H9 (cell line): ENCODE measurements at regions not wholly inside any gene's neighbourhood (a gene's known extent, or its start where the extent isn't known, plus 50 kb on each side); places are given as distances from the start of the nearest gene placed in this dataset.

ENCODE experiments used
- DNase-seq: peaks from one replicate; pipeline ENCODE4 v3.0.0-alpha.2; 2017
- H2AFZ ChIP-seq: one replicate; pipeline ENCODE4 v1.6.1; 2013; ENCODE audit warnings: mild to moderate bottlenecking, low read length, control low read depth, moderate library complexity
- H2AK5ac ChIP-seq: 2 replicates; pipeline ENCODE4 v1.6.1; 2013; ENCODE audit warnings: low read length, control low read depth, mixed read lengths; ENCODE audit not compliant: insufficient read length
- H2BK120ac ChIP-seq: one replicate; pipeline ENCODE4 v1.6.1; 2013; ENCODE audit warnings: low read depth, mild to moderate bottlenecking, low read length, control low read depth, inconsistent platforms; ENCODE audit not compliant: poor library complexity, severe bottlenecking
- H2BK12ac ChIP-seq: 2 replicates; pipeline ENCODE4 v1.6.1; 2013; ENCODE audit warnings: low read length, control low read depth, mixed read lengths, low read depth; ENCODE audit not compliant: insufficient read length
- H2BK15ac ChIP-seq: 2 replicates; pipeline ENCODE4 v1.6.1; 2013; ENCODE audit warnings: low read depth, low read length, control low read depth
- H2BK20ac ChIP-seq: one replicate; pipeline ENCODE4 v1.6.1; 2013; ENCODE audit warnings: low read depth, mild to moderate bottlenecking, low read length, control low read depth, inconsistent platforms; ENCODE audit not compliant: poor library complexity, severe bottlenecking
- H2BK5ac ChIP-seq: 2 replicates; pipeline ENCODE4 v1.6.1; 2013; ENCODE audit warnings: low read length, control low read depth, mixed read lengths; ENCODE audit not compliant: insufficient read length
- H3K14ac ChIP-seq: 2 replicates; pipeline ENCODE4 v1.6.1; 2013; ENCODE audit warnings: low read length, control low read depth; ENCODE audit not compliant: insufficient read depth
- H3K18ac ChIP-seq: 2 replicates; pipeline ENCODE4 v1.6.1; 2013; ENCODE audit warnings: low read depth, mild to moderate bottlenecking, mixed read lengths, low read length, control low read depth; ENCODE audit not compliant: insufficient read length
- H3K23ac ChIP-seq: 2 replicates; pipeline ENCODE4 v1.6.1; 2013; ENCODE audit warnings: low read length, control low read depth, mixed read lengths, low read depth; ENCODE audit not compliant: insufficient read length
- H3K23me2 ChIP-seq: 2 replicates; pipeline ENCODE4 v1.6.1; 2013; ENCODE audit warnings: low read depth, mild to moderate bottlenecking, mixed read lengths, low read length, control low read depth; ENCODE audit not compliant: insufficient read length, poor library complexity, severe bottlenecking
- H3K27ac ChIP-seq: 2 replicates; pipeline ENCODE4 v1.5.1; 2013; ENCODE audit warnings: low read length, control low read depth, mixed read lengths, low read depth; ENCODE audit not compliant: insufficient read length
- H3K27me3 ChIP-seq: 2 replicates; pipeline ENCODE4 v1.6.1; 2013; ENCODE audit warnings: low read length, control low read depth, inconsistent platforms; ENCODE audit not compliant: insufficient read depth
- H3K4ac ChIP-seq: 2 replicates; pipeline ENCODE4 v1.6.1; 2013; ENCODE audit warnings: low read depth, mild to moderate bottlenecking, control low read depth, inconsistent platforms, low read length, moderate library complexity
- H3K4me1 ChIP-seq: 2 replicates; pipeline ENCODE4 v1.6.1; 2013; ENCODE audit warnings: low read length, control low read depth, inconsistent platforms; ENCODE audit not compliant: insufficient read depth
- H3K4me2 ChIP-seq: 2 replicates; pipeline ENCODE4 v1.6.1; 2013; ENCODE audit warnings: low read length, control low read depth, mixed read lengths; ENCODE audit not compliant: insufficient read length, insufficient read depth
- H3K56ac ChIP-seq: 2 replicates; pipeline ENCODE4 v1.6.1; 2013; ENCODE audit warnings: low read depth, mild to moderate bottlenecking, mixed read lengths, low read length, control low read depth; ENCODE audit not compliant: insufficient read length
- H3K79me1 ChIP-seq: 2 replicates; pipeline ENCODE4 v1.6.1; 2013; ENCODE audit warnings: low read depth, mild to moderate bottlenecking, moderate library complexity, low read length, control low read depth, inconsistent platforms; ENCODE audit not compliant: insufficient read depth, poor library complexity, severe bottlenecking
- H3K79me2 ChIP-seq: 2 replicates; pipeline ENCODE4 v1.6.1; 2013; ENCODE audit warnings: low read length, control low read depth, inconsistent platforms; ENCODE audit not compliant: insufficient read depth
- H3K9ac ChIP-seq: 2 replicates; pipeline ENCODE4 v1.6.1; 2013; ENCODE audit warnings: low read length, control low read depth, mixed read lengths; ENCODE audit not compliant: insufficient read length; ENCODE audit errors: extremely low read depth
- H3K9me3 ChIP-seq: one replicate; pipeline ENCODE4 v1.6.1; 2013; ENCODE audit warnings: low read depth, low read length, inconsistent platforms; ENCODE audit not compliant: control insufficient read depth
- H3T11ph ChIP-seq: one replicate; pipeline ENCODE4 v1.6.1; 2013; ENCODE audit warnings: mild to moderate bottlenecking, low read length, control low read depth, inconsistent platforms
- H4K20me1 ChIP-seq: one replicate; pipeline ENCODE4 v1.6.1; 2013; ENCODE audit not compliant: control insufficient read depth, insufficient read length, insufficient read depth
- H4K5ac ChIP-seq: 2 replicates; pipeline ENCODE4 v1.6.1; 2013; ENCODE audit warnings: low read depth, mild to moderate bottlenecking, mixed read lengths, low read length, control low read depth; ENCODE audit not compliant: insufficient read length
- H4K8ac ChIP-seq: replicated peaks from 2 replicates; pipeline ENCODE4 v1.6.1; 2013; ENCODE audit warnings: low read length, control low read depth, mixed read lengths, low read depth; ENCODE audit not compliant: insufficient read length
- H4K91ac ChIP-seq: 2 replicates; pipeline ENCODE4 v1.6.1; 2013; ENCODE audit warnings: low read depth, mild to moderate bottlenecking, moderate library complexity, mixed read lengths, low read length, control low read depth; ENCODE audit not compliant: insufficient read length
- H3K27ac Mint-ChIP-seq, 3 experiments: 2 replicates in 2 of 3; 3 replicates in 1 of 3; pipeline ENCODE4 v1.8.0; 2020 to 2021; ENCODE audit warnings: mixed read lengths in 3 of 3, mild to moderate bottlenecking in 1 of 3, moderate library complexity in 1 of 3
- H3K27me3 Mint-ChIP-seq: 2 replicates; pipeline ENCODE4 v1.8.0; 2021; ENCODE audit warnings: low read depth, mild to moderate bottlenecking, moderate library complexity, mixed read lengths
- H3K36me3 Mint-ChIP-seq, 3 experiments: 2 replicates in 2 of 3; 3 replicates in 1 of 3; pipeline ENCODE4 v1.8.0; 2020 to 2021; ENCODE audit warnings: low read depth in 3 of 3, mixed read lengths in 3 of 3; ENCODE audit not compliant: insufficient read depth in 1 of 3
- H3K4me1 Mint-ChIP-seq, 2 experiments: 2 replicates each; pipeline ENCODE4 v1.8.0; 2020; ENCODE audit warnings: mixed read lengths in 2 of 2
- H3K4me3 Mint-ChIP-seq, 2 experiments: 2 replicates in 1 of 2; 3 replicates in 1 of 2; pipeline ENCODE4 v1.8.0; 2020 to 2021; ENCODE audit warnings: mild to moderate bottlenecking in 2 of 2, mixed read lengths in 2 of 2, moderate library complexity in 1 of 2
- H3K9me3 Mint-ChIP-seq, 2 experiments: 2 replicates in 1 of 2; 3 replicates in 1 of 2; pipeline ENCODE4 v1.8.0; 2020; ENCODE audit warnings: mild to moderate bottlenecking in 2 of 2, mixed read lengths in 2 of 2, moderate library complexity in 1 of 2
- WGBS: extraction: QIAGEN DNeasy Blood & Tissue Kit; methylation state at CpG from one replicate; pipeline ENCODE4 v1.1.7; 2013; ENCODE audit warnings: missing lambda C conversion rate, low lambda C conversion rate, mixed read lengths; ENCODE audit not compliant: insufficient read length; ENCODE audit errors: extremely low coverage; 5-methylcytosine and 5-hydroxymethylcytosine counted together
- TF ChIP-seq, protein P1 (sequence below): fragments of 200-600 bp; sonication (generic); conservative IDR thresholded peaks from 3 replicates; pipeline ENCODE4 v1.8.0; 2021; ENCODE audit warnings: antibody characterized with exemption, mild to moderate bottlenecking

DNA sequence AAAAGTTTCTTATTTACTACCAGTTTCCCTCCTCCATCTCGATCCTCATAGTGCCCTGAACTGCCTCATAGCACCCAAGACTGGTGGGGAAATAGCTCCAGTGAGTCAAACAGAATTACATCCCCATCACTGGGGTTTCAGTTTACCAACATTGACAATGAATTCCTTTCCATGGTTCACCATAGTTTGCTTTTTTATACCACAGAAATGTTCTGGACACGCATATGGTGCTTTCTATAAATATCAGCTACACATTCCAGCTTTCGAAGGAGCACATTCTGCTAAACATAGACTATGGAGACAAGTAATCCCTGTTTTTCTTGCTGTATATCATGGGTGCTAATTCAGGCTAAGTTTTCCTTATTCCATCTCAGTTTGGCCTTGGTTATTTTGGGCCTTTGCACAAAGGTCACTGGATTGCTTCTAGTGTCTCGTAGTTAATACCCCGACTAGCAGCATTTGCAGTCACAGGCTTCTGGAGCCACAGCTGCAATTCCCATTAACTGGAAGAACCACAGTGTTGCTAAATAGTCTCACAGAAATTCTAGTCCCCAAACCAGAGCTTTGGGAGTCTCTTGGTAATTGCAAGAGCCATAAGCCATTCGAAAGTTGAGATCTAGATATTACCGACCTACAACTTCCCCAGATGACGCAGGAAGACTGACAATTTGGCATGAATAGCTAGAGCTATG is 53.4 kb upstream of the TRPC3 start:
- Histone ChIP-seq H2BK120ac (no peak overlapping the region), H4K8ac (no peak overlapping the region), H3K23me2 (no peaks in the 10 kb centered on the region), H3K14ac (no peak overlapping the region), H2AFZ (no peak overlapping the region), H3K4me2 (no peak overlapping the region), H4K91ac (no peak overlapping the region), H3K56ac (no peak overlapping the region), H2BK20ac (no peak overlapping the region), H3K18ac (no peak overlapping the region), H3T11ph (no peak overlapping the region), H3K4ac (no peak overlapping the region), H4K20me1 (no peaks in the 10 kb centered on the region), H3K9ac (no peak overlapping the region), H3K23ac (no peak overlapping the region), H2AK5ac (no peak overlapping the region), H3K27me3 (no peaks in the 10 kb centered on the region), H3K79me1 (no peaks in the 10 kb centered on the region), H3K4me1 (no peaks in the 10 kb centered on the region), H4K5ac (no peak overlapping the region), H2BK15ac (no peak overlapping the region), H2BK5ac (no peak overlapping the region), H3K79me2 (no peaks in the 10 kb centered on the region), H3K27ac (no peak overlapping the region), H2BK12ac (no peak overlapping the region), H3K9me3 (no peaks in the 10 kb centered on the region)
- Mint-ChIP-seq H3K9me3 (no peaks in the 10 kb centered on the region), H3K27me3 (peaks cover 1% of the 10 kb centered on the region), H3K4me1 (peaks cover 0 to 4% of the 10 kb centered on the region in 2 experiments; a peak in 2 of 4 replicates), H3K27ac (no peak overlapping the region), H3K4me3 (no peak overlapping the region), H3K36me3 (no peaks in the 10 kb centered on the region)
- no CpG with 5 or more reads among the region's 8 CpGs for WGBS
- DNase-seq = no peak
- TF ChIP-seq, protein P1, sequence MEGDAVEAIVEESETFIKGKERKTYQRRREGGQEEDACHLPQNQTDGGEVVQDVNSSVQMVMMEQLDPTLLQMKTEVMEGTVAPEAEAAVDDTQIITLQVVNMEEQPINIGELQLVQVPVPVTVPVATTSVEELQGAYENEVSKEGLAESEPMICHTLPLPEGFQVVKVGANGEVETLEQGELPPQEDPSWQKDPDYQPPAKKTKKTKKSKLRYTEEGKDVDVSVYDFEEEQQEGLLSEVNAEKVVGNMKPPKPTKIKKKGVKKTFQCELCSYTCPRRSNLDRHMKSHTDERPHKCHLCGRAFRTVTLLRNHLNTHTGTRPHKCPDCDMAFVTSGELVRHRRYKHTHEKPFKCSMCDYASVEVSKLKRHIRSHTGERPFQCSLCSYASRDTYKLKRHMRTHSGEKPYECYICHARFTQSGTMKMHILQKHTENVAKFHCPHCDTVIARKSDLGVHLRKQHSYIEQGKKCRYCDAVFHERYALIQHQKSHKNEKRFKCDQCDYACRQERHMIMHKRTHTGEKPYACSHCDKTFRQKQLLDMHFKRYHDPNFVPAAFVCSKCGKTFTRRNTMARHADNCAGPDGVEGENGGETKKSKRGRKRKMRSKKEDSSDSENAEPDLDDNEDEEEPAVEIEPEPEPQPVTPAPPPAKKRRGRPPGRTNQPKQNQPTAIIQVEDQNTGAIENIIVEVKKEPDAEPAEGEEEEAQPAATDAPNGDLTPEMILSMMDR = no peak
